Lower leg skin (tissue), 4 donors: ENCODE measurements at regions not wholly inside any gene's neighbourhood (a gene's known extent, or its start where the extent isn't known, plus 50 kb on each side); places are given as distances from the start of the nearest gene placed in this dataset.

Experiments used
- DNase-seq, 2 donors: peaks; one replicate each; pipeline ENCODE4 v3.0.0-alpha.2; 2019; ENCODE audit warnings: low spot score in 2 of 2
- H3K4me3 ChIP-seq: fragments of 200-600 bp; sonication (generic); 2 replicates; pipeline ENCODE4 v1.5.1; 2017; ENCODE audit warnings: mild to moderate bottlenecking, low read depth; ENCODE audit not compliant: poor library complexity, severe bottlenecking
- POLR2A ChIP-seq, 2 donors: fragments of 450-650 bp; IDR thresholded peaks; one replicate each; pipeline ENCODE4 v1.6.1; 2016 to 2017; ENCODE audit warnings: antibody characterized with exemption in 2 of 2, mild to moderate bottlenecking in 1 of 2, moderate library complexity in 1 of 2
- WGBS, 2 donors: methylation state at CpG; one replicate each; pipeline ENCODE4 v1.1.5; 2018; 5-methylcytosine and 5-hydroxymethylcytosine counted together
- intact Hi-C: fragments of 100-400 bp; cut with DNase I; formaldehyde crosslinking; loops from one replicate; pipeline ENCODE4 v1.15.0; 2023; ENCODE audit warnings: low total_unique reads
- TF ChIP-seq, protein P1 (sequence below), 3 donors: fragments of 450-650 bp; IDR thresholded peaks; one replicate each; pipeline ENCODE4 v1.5.1; 2016; ENCODE audit warnings: antibody characterized with exemption in 3 of 3, mild to moderate bottlenecking in 3 of 3, moderate library complexity in 2 of 3

DNA sequence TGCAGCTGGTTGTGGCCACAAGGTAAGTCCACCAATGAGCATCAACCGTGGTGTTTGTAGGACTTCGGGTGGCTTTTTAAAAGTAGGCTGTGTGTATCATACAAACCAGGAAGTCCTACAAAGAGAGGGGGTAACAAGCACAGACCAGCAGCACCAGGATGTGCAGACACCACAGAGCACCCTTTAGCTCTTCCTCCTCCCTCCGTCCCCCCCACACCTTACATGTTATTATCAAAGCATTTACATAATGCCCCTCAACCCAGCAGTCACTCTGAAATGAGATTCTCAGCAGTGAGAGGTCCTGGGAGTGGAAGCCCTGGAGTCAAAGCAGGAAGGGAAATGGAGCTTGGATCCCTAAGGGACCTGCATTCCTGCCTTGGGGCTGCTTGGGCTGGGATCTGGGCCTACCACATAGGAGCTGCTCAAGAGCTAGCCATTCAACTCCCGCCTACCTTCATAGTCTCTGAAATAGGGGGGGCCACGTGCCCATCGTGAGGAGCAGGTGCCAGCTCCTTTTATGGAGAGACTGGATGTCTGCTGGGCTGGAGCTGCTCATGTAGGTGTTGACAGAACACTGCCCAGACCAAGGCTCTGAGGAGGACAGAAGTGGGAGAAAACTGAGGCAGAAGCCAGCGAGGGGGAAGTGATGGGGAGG, 90.6 kb downstream of the PSMB1 start:
- 74 to 83% methylated on average over 7 of the region's 7 CpGs for WGBS, 2 donors
- peak in 1 of 2 donors; percentile 26 for DNase-seq
- intact Hi-C loops: no loop called here

DNA sequence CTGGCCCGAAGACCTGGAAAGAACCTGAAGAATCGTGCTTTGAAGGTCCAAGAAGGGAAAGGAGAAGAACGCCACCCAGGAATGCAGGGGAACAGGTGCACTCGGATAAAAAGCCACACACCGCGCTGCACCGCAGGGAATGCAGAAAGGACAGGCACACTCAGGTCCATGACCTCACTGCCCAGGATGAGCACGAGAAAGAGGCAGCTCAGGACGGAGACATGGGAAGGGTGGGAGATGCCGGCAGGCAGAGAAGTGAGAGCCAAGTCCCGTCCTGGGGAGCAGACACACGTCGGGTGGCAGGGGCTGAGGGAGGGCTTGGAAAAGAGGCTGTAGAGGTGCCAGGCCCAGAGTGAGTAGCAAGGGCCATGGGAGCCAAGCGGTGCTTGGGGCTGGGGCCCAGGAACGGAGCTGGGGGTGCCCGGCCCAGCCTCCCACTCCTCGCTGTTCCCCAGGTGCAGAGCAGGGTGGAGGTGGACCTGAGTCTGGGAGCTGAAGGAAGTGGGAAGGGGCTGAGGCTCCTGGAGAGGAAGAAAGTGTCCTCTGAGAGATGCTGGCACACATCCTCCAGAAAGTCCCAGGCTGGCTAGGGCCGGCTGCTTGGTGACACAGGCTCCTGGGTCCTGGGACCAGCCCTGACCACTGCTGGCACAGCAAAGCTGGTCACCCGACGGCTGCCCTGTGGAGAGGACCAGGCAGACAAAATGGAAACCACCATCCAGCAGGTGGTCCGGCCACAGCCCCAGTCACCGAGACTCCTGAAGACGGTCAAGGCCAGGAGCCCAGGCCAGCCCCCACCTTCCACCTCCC, 91.3 kb downstream of the PSMB1 start:
- WGBS, 2 donors: 84 to 87% methylated on average over 20 to 23 of the region's 23 CpGs
- DNase-seq: peak in 1 of 2 donors; percentile 82
- TF ChIP-seq, protein P1, sequence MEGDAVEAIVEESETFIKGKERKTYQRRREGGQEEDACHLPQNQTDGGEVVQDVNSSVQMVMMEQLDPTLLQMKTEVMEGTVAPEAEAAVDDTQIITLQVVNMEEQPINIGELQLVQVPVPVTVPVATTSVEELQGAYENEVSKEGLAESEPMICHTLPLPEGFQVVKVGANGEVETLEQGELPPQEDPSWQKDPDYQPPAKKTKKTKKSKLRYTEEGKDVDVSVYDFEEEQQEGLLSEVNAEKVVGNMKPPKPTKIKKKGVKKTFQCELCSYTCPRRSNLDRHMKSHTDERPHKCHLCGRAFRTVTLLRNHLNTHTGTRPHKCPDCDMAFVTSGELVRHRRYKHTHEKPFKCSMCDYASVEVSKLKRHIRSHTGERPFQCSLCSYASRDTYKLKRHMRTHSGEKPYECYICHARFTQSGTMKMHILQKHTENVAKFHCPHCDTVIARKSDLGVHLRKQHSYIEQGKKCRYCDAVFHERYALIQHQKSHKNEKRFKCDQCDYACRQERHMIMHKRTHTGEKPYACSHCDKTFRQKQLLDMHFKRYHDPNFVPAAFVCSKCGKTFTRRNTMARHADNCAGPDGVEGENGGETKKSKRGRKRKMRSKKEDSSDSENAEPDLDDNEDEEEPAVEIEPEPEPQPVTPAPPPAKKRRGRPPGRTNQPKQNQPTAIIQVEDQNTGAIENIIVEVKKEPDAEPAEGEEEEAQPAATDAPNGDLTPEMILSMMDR (IDR thresholded peaks at IDR 0.05): no peak
- no peak for TF ChIP-seq POLR2A (IDR thresholded peaks at IDR 0.05)
- no peak overlapping the region for H3K4me3 ChIP-seq
- intact Hi-C loops: no loop called here

More for the DNA sequence above, 90.6 kb downstream of the PSMB1 start:
- TF ChIP-seq, protein P1 (IDR thresholded peaks at IDR 0.05): no peak
- no peak for TF ChIP-seq POLR2A (IDR thresholded peaks at IDR 0.05)
- no peak overlapping the region for H3K4me3 ChIP-seq

DNA sequence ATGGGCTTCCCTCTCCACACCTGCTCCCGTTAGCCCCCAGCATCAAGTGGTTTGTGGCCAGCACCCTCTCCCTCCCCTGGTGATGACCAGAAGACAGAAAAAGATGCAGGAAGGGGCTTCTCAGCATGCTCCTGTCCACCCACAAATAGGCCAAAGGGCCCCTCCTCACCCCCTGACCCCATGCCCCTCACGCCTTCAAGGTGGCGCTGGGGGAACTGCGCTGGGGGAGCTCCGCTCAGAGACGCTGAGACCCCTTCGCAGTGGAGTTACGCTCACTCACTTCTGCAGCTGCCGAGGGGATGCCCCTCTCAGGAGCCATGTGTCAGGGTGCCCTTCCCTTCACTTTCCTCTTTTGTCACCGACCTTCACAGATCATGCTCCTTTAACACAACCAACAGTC, 92.0 kb downstream of the PSMB1 start:
- TF ChIP-seq, protein P1 (IDR thresholded peaks at IDR 0.05): no peak
- no peak for TF ChIP-seq POLR2A (IDR thresholded peaks at IDR 0.05)
- 87 to 95% methylated on average over 10 of the region's 10 CpGs for WGBS, 2 donors
- no peak overlapping the region for H3K4me3 ChIP-seq
- intact Hi-C loops: no loop called here
- peak in 1 of 2 donors; percentile 60 for DNase-seq

DNA sequence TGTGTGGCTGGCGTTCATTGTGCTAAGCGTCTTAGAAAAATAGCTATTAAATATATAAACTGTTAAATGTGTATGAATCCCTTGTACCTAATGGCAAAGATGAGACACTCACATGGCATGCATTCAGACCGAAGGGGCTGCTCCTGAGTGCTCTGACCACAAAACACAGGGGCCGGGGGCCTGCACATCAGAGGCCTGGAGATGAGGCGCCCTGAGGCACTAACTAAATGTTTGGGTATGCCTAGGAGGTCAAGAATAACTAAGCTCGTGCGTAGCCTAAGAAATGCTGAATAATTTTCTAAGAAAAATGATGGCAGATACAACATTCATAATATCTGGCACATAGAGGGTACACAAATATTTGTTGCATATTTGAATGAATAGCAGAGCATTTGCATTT, 92.5 kb downstream of the PSMB1 start:
- intact Hi-C loops: no loop called here
- no peak for TF ChIP-seq POLR2A (IDR thresholded peaks at IDR 0.05)
- TF ChIP-seq, protein P1 (IDR thresholded peaks at IDR 0.05): no peak
- 90 to 92% methylated on average over 7 of the region's 7 CpGs for WGBS, 2 donors
- no peak overlapping the region for H3K4me3 ChIP-seq
- DNase-seq: peak in 1 of 2 donors; percentile 28

DNA sequence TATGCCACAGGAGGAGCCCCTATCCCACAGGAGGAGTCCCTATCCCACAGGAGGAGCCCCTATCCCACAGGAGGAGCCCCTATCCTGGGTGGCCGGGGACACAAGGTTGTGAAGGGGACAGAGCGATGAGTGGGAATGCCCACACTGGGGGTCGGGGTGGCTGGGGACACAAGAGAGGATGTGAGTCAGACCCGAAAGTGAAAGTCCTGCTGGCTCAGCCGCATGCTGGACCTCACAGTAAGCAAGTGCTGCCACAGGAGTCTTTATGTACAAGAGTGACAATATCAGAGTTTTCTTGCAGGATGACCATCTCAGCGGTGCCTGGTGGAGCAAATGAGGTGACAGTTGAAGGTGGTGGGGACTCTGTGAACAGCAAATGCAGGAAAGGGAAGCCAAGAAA, 93.7 kb downstream of the PSMB1 start:
- TF ChIP-seq POLR2A (IDR thresholded peaks at IDR 0.05): no peak
- TF ChIP-seq, protein P1 (IDR thresholded peaks at IDR 0.05): no peak
- 38% methylated on average over 1 to 6 of the region's 6 CpGs for WGBS, 2 donors
- intact Hi-C loops: no loop called here
- DNase-seq: peak in 1 of 2 donors; percentile 85
- H3K4me3 ChIP-seq: no peak overlapping the region
